Fibroblast of skin of right quadriceps (primary cell): ENCODE measurements at regions not wholly inside any gene's neighbourhood (a gene's known extent, or its start where the extent isn't known, plus 50 kb on each side); places are given as distances from the start of the nearest gene placed in this dataset.

Experiments used
- DNase-seq: peaks from one replicate; pipeline ENCODE4 v3.0.0-alpha.2; 2013

GRCh38 chr12:125193376-125194152 lies 128.3 kb downstream of the AACS start:
- no peak for DNase-seq

- DNase-seq = peak; percentile 55
Measured at GRCh38 chr12:125194163-125194773, 129.0 kb downstream of the AACS start.

GRCh38 chr12:125194987-125195386 lies 129.8 kb downstream of the AACS start:
- no peak for DNase-seq

- no peak for DNase-seq
Measured at GRCh38 chr12:125197326-125197725, 132.1 kb downstream of the AACS start.

- no peak for DNase-seq
Measured at GRCh38 chr12:125198652-125199051, 133.4 kb downstream of the AACS start.

- DNase-seq = no peak
Measured at GRCh38 chr12:125201090-125201489, 135.9 kb downstream of the AACS start.

GRCh38 chr12:125201940-125202339 lies 136.7 kb downstream of the AACS start:
- DNase-seq = no peak

- DNase-seq = no peak
Measured at GRCh38 chr12:125202421-125202820, 137.2 kb downstream of the AACS start.

GRCh38 chr12:125203145-125203765 lies 138.0 kb downstream of the AACS start:
- no peak for DNase-seq

GRCh38 chr12:125205386-125205785 lies 140.2 kb downstream of the AACS start:
- no peak for DNase-seq

- DNase-seq = no peak
Measured at GRCh38 chr12:125206711-125207110, 141.5 kb downstream of the AACS start.

GRCh38 chr12:125208334-125208733 lies 143.1 kb downstream of the AACS start:
- no peak for DNase-seq

- no peak for DNase-seq
Measured at GRCh38 chr12:125208942-125209341, 143.7 kb downstream of the AACS start.

GRCh38 chr12:125210104-125210755 lies 145.0 kb downstream of the AACS start:
- no peak for DNase-seq

- DNase-seq = no peak
Measured at GRCh38 chr12:125211464-125211863, 146.2 kb downstream of the AACS start.

- DNase-seq = no peak
Measured at GRCh38 chr12:125214289-125214688, 149.1 kb downstream of the AACS start.

- DNase-seq = no peak
Measured at GRCh38 chr12:125216756-125217155, 151.5 kb downstream of the AACS start.

GRCh38 chr12:125217308-125217707 lies 152.1 kb downstream of the AACS start:
- no peak for DNase-seq

GRCh38 chr12:125218952-125219351 lies 153.7 kb downstream of the AACS start:
- DNase-seq = peak; percentile 30

- DNase-seq = peak; percentile 9
Measured at GRCh38 chr12:125220404-125221273, 155.4 kb downstream of the AACS start.

GRCh38 chr12:125221602-125222001 lies 156.4 kb downstream of the AACS start:
- no peak for DNase-seq

- no peak for DNase-seq
Measured at GRCh38 chr12:125222876-125223275, 157.6 kb downstream of the AACS start.

- no peak for DNase-seq
Measured at GRCh38 chr12:125225641-125226040, 160.4 kb downstream of the AACS start.
